ENCODE measurements at regions not wholly inside any gene's neighbourhood (a gene's known extent, or its start where the extent isn't known, plus 50 kb on each side); places are given as distances from the start of the nearest gene placed in this dataset.

DNA sequence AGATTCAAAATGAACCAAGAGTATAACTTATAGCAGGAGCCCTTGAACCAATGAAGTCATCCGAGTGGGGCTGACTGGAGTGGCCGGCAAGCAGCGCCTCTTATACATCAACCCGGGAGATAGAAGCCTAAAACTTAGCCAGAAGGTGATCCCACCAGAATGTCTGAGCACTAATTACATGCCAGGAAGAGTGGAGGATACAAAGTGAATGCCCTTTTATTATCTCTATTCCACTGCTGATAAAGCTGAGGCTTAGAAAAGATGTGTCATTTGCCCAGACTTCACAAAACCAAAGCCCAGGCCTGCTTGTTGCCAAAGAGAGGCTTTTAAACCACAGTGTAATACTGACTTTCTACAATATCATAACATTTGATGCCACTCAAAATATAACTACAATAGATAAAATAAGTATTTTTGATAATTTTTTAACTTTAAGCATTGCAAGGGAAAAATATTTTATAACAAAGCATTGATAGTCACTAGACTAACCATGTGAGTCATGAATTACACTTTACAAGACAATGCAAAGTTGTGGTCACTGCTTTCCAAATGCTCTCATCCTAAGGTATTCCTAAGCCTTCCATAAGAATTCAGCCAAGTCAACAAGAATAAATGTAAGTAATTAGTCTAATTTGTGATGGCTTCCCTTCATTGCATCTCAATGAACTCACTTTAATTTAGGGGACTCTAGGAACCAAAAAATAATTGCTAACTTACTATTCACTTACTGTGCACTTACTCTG, 58.6 kb upstream of the ARID5B start:
- TF ChIP-seq, protein P1, sequence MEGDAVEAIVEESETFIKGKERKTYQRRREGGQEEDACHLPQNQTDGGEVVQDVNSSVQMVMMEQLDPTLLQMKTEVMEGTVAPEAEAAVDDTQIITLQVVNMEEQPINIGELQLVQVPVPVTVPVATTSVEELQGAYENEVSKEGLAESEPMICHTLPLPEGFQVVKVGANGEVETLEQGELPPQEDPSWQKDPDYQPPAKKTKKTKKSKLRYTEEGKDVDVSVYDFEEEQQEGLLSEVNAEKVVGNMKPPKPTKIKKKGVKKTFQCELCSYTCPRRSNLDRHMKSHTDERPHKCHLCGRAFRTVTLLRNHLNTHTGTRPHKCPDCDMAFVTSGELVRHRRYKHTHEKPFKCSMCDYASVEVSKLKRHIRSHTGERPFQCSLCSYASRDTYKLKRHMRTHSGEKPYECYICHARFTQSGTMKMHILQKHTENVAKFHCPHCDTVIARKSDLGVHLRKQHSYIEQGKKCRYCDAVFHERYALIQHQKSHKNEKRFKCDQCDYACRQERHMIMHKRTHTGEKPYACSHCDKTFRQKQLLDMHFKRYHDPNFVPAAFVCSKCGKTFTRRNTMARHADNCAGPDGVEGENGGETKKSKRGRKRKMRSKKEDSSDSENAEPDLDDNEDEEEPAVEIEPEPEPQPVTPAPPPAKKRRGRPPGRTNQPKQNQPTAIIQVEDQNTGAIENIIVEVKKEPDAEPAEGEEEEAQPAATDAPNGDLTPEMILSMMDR (IDR thresholded peaks at IDR 0.05; ENCODE audit: low read length), result no peak
- TF ChIP-seq EZH2phosphoT487 (IDR thresholded peaks at IDR 0.05; ENCODE audit: low read length), result no peak

All from MM.1S (cell line).